HG02610 (cell line): ENCODE measurements at regions not wholly inside any gene's neighbourhood (a gene's known extent, or its start where the extent isn't known, plus 50 kb on each side); places are given as distances from the start of the nearest gene placed in this dataset.
"Not testable (repeated sequence)": the region's sequence is repeated elsewhere in the genome, so short reads cannot be mapped to it uniquely, and the experiment has no call there.

Experiments used
- ATAC-seq: cut with Tn5 transposase; IDR thresholded peaks from one replicate; pipeline ENCODE4 v1.9.1; 2021; ENCODE audit warnings: mild to moderate bottlenecking, moderate library complexity; ENCODE audit not compliant: unreplicated experiment

GRCh38 chr4:79850626-79851025 lies 222.4 kb downstream of the ANTXR2 start:
- no peak for ATAC-seq

- no peak for ATAC-seq
These were observed 224.7 kb downstream of the ANTXR2 start for GRCh38 chr4:79848329-79848728.

GRCh38 chr4:79847411-79847810 lies 225.6 kb downstream of the ANTXR2 start:
- no peak for ATAC-seq

DNA sequence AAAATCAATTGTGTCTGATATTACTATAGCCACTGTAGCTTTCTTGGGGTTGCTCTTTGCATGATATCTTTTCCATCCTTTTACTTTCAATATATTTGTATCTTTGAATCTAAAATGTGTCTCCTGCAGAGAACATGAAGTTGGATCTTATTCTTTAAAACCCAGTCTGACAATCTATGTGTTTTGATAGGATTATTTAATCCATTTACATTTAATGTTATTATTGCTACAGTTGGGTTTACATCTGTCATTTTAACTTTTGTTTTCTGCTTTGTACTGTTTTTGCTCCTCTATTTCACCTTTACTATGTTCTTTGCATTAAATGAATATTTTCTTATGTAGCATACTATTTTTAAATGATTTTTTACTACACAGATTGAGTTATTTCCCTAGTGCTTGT lies 230.9 kb downstream of the ANTXR2 start:
- no peak for ATAC-seq

DNA sequence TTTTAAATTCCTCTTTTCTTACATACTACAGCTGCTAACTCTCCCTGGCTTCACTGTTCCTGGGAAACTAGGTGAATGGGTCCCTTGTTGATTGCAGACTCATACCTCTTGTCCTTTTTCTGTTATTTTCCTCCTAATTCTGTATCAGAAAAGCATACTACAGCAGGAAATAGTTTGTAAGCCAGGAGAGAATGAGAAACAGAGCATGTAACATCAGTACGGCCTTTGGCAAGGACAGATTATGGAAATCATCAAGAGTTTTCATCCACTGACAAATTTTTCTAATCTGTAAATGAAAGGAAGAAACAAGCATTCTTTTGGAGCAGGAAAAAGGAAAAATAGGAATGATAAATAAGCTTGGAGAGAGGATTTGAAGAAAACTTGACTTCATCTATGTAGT lies 239.2 kb downstream of the ANTXR2 start:
- ATAC-seq: no peak

DNA sequence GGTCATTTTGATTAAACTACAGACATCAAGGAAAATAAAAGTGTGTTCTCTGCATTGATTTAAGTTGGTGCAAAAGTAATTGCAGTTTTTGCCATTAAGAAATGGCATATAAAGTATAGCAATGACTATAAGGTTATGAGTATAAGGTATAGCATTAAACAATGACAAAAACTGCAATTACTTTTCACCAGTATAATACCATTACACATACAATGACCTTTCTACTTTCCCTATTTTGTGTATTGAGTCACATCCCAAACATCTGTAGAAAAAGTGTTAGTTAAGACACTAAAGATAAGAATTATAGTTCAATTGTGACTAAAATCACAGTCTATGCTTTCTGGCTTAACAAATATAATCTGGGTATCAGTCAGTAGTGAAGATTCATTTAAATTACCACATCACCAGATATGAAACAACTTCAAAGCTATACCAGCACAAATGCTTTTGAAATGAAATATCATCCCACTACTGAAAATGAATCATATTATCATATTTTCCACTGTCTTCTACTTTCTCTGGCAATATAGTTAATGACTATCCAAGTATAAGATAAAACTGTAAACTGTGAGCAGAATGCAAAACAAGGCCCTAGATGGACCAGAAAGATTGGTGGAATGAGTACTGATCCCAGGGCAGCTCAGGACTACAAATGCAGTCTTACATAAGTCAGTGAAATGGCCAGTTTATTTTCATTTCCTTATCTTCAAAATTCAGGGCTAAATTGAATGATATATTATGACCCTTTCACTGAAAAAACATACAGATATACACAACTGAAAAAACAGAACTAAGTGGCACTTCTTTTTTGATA lies 241.1 kb downstream of the ANTXR2 start:
- ATAC-seq: no peak

DNA sequence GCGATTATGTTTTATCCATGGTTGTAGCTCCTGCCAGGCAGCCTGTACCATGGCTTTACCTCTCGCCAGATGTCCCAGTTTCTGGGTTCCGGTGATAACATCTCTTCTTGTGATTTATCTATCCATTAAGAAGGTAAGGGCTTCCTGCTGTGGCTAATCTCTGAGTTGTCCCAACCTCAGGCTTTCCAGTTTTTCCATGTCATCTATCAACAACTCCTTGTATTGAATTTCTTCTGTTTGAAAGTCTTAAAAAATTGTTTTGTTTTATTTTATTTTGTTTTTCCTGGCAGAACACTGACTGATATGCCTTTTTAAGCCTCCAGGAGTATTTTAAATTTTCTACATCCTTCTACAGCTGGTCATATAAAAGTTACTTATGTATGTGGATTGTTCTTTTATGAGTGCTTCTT lies 241.9 kb downstream of the ANTXR2 start:
- ATAC-seq: no peak

DNA sequence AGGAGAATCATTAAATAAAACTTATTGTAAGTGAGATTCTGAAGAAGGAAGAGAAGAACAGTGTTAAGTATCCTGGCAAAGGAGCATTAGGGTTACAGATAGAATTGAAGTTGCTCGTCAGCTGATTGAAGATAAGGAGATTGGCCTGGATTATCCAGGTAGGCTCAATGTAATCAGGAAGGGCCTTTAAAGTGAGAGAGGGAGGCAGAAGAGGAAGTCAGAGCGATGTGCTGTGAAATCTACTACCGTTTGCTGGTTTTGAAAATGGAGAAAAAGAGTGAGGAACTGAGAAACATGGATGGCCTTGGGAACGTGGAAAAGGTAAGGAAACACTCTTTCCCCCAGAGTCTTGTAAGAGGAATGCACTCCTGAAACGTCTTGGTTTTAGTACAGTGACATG lies 245.7 kb downstream of the ANTXR2 start:
- ATAC-seq: no peak

DNA sequence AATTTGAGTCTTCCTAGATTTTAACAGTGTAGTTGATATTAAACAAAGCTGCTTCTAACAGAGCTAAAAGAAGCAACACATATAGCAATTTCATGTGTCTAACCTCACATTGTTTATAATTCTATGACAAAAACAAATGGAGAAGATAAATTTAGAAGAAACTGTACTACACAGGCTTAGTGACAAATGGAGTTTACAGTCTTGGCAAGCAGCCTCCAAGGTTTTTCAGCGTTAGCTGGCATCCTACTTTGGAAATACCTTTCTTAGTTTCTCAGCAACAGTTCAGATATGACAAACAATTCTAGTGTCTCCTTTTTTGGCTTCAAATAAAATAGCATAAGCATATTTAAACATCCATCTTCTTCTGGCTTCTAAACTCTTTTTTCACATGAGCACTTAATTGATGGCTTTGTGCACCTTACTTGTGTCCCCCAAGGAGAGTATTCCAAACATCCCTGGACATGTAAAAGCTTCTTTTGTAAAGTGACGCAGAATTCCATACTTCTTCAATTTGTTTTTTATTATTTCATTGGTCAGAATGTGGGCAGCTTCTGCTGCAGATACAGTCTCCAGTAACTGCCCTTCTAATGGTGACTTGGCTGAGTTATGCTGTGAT lies 249.8 kb downstream of the ANTXR2 start:
- ATAC-seq: no peak

DNA sequence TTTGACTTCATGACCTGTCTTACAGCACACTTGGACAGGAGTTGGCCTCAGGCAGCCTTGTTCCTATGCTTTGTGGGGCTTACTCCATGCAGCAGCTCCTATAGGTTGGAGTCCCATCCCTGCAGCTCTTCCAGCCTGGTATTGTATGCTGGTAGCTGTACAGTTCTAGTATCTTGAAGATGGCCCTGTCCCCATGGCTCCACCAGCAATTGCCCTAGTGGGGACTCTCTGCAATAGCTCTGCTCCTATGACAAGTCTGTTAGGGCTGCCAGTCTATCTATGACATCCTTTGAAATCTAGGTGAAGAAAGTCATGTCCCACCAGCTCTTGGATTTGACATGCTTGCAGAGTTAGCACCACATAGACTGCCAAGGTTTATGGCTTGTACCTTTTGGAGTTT lies 252.6 kb downstream of the ANTXR2 start:
- no peak for ATAC-seq

GRCh38 chr4:79807933-79808332 lies 265.1 kb downstream of the ANTXR2 start:
- ATAC-seq: not testable (repeated sequence)

- no peak for ATAC-seq
These were observed 275.0 kb downstream of the ANTXR2 start for GRCh38 chr4:79798047-79798446.

- no peak for ATAC-seq
These were observed 276.1 kb downstream of the ANTXR2 start for GRCh38 chr4:79796948-79797347.

DNA sequence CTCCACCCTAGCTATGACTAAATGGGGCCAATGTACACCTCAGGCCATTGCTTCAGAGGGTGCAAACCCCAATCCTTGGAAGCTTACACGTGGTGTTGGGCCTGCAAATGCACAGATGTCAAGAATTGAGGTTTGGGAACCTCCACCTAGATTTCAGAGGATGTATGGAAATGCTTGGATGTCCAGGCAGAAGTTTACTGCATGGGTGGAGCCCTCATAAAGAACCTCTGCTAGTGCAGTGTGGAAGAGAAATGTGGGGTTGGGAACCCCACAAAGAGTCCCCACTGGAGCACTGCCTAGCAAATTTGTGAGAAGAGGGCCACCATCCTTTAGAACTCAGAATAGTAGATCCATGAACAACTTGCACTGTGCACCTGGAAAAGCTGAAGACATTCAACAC lies 284.1 kb downstream of the ANTXR2 start:
- no peak for ATAC-seq

DNA sequence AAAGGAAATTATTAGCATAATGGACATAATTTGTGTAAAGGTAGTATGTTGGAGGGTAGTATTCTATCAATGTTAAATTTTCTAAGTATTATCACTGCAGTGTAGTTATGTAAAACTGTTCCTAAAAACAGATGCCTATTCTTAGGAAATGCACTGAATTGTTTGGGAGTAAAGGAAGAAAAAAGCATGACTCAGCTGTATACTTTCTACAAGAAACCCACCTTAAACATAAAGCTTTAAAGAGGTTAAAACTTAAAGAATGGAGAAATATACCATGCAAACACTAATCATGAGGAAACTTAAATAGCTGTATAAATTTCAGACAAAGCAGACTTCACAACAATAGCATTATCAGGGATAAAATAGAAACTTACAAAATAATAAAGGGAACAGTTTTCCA lies 292.9 kb downstream of the ANTXR2 start:
- ATAC-seq: no peak

DNA sequence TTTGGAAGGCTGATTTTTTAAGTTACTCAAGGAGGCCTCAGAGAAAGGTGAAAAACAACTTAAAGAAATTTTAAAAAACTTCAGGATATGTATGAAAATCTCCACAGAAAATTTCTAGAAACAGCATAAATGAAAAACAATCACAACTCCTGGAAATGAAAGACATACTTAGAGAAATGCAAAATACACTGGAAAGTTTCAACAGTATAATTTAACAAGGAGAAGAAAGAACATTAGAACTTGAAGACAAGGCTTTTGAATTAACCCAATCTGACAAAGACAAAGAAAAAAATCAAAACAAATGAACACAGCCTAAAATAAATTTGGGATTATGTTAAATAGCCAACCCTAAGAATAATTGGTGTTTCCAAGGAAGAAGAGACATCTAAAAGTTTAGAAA lies 300.5 kb downstream of the ANTXR2 start:
- ATAC-seq: no peak

- ATAC-seq: no peak
These were observed 308.9 kb downstream of the ANTXR2 start for GRCh38 chr4:79764120-79764519.

DNA sequence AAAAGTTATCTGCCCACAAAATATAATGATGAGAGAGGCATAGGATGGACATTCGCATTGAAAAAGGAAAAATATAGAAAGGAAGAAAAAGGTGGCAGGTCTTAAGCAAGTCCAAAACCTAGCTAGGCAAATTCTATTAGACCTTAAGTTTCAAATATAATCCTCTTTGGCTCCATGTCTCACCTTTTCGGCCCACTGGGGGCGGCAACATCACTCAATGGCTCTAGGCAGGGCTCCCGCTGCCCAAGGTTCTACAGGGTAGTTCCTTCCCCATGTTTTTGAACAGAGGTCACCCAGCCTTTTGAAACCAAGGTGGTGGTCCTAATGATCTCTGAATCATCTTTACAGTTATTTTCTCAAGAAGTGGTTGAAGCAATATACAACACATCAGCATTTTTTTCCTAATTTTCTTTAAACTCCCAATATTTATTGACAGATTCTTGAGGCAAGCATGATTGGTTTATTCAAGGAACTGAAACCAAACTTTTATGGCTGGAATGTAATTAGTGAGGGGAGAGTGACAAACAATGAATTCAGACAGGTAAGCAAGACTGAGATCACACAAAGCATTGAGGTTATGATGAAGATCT lies 309.4 kb downstream of the ANTXR2 start:
- no peak for ATAC-seq

GRCh38 chr4:79759793-79760192 lies 313.2 kb downstream of the ANTXR2 start:
- no peak for ATAC-seq

- ATAC-seq: no peak
These were observed 315.4 kb downstream of the ANTXR2 start for GRCh38 chr4:79757600-79757999.

- no peak for ATAC-seq
These were observed 316.7 kb downstream of the ANTXR2 start for GRCh38 chr4:79756140-79756895.

GRCh38 chr4:79748835-79749234 lies 324.2 kb downstream of the ANTXR2 start:
- ATAC-seq: no peak
